DOHH2 (cell line): ENCODE measurements at regions not wholly inside any gene's neighbourhood (a gene's known extent, or its start where the extent isn't known, plus 50 kb on each side); places are given as distances from the start of the nearest gene placed in this dataset.

ENCODE experiments used
- EZH2phosphoT487 ChIP-seq: fragments of 200-600 bp; sonication (generic); IDR thresholded peaks from 2 replicates; pipeline ENCODE4 v1.6.1; 2017; ENCODE audit warnings: borderline replicate concordance, mild to moderate bottlenecking, antibody characterized with exemption, low read length, moderate library complexity, mixed read lengths
- TF ChIP-seq, protein P1 (sequence below): fragments of 200-600 bp; sonication (generic); IDR thresholded peaks from one replicate; pipeline ENCODE4 v1.5.1; 2014; ENCODE audit warnings: antibody characterized with exemption, mild to moderate bottlenecking, low read depth, low read length; ENCODE audit not compliant: poor library complexity, severe bottlenecking

DNA sequence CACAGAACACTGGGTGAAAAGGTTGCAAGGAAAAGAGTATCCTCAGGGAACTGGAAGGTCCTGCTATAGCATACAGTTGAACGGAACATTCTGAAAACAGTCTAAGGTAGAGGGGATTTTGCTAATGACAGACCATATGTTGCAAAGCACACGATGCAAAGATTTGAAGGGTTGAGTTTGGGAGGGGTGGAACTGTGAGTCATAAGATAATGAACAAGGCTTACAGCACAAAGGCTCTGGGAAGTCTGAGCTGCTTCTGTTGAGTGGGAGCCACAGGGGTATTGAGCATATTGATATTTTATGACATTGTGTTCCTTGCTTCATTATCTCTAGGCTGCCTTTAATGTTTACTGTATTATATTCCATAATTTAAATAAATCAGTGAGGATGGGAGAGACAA is 104.9 kb downstream of the PLPPR4 start:
- TF ChIP-seq, protein P1, sequence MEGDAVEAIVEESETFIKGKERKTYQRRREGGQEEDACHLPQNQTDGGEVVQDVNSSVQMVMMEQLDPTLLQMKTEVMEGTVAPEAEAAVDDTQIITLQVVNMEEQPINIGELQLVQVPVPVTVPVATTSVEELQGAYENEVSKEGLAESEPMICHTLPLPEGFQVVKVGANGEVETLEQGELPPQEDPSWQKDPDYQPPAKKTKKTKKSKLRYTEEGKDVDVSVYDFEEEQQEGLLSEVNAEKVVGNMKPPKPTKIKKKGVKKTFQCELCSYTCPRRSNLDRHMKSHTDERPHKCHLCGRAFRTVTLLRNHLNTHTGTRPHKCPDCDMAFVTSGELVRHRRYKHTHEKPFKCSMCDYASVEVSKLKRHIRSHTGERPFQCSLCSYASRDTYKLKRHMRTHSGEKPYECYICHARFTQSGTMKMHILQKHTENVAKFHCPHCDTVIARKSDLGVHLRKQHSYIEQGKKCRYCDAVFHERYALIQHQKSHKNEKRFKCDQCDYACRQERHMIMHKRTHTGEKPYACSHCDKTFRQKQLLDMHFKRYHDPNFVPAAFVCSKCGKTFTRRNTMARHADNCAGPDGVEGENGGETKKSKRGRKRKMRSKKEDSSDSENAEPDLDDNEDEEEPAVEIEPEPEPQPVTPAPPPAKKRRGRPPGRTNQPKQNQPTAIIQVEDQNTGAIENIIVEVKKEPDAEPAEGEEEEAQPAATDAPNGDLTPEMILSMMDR = no peak
- no peak for TF ChIP-seq EZH2phosphoT487
